ENCODE measurements at regions not wholly inside any gene's neighbourhood (a gene's known extent, or its start where the extent isn't known, plus 50 kb on each side); places are given as distances from the start of the nearest gene placed in this dataset.

- H3K36me3 ChIP-seq (ENCODE audit: control insufficient read depth in 2 of 2, insufficient read depth in 1 of 2, low read length in 2 of 2): no peaks in the 10 kb centered on the region
- ChIA-PET CTCF (no interaction called here), POLR2A (no interaction called here)
- no peaks in the 10 kb centered on the region for H3K9me3 ChIP-seq (ENCODE audit: control insufficient read depth, insufficient read depth, low read depth, low read length)
- no peak for TF ChIP-seq ZNF530 (tag by site-specific recombination; IDR thresholded peaks at IDR 0.05; ENCODE audit: low read depth)
- TF ChIP-seq, protein P1, sequence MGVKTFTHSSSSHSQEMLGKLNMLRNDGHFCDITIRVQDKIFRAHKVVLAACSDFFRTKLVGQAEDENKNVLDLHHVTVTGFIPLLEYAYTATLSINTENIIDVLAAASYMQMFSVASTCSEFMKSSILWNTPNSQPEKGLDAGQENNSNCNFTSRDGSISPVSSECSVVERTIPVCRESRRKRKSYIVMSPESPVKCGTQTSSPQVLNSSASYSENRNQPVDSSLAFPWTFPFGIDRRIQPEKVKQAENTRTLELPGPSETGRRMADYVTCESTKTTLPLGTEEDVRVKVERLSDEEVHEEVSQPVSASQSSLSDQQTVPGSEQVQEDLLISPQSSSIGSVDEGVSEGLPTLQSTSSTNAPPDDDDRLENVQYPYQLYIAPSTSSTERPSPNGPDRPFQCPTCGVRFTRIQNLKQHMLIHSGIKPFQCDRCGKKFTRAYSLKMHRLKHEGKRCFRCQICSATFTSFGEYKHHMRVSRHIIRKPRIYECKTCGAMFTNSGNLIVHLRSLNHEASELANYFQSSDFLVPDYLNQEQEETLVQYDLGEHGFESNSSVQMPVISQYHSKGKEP (tag by site-specific recombination; IDR thresholded peaks at IDR 0.05): no peak
- TF ChIP-seq ZNF768 (tag by site-specific recombination; IDR thresholded peaks at IDR 0.05): no peak
- no peak for TF ChIP-seq GLI4 (tag by site-specific recombination; IDR thresholded peaks at IDR 0.05)
- TF ChIP-seq, protein P2, sequence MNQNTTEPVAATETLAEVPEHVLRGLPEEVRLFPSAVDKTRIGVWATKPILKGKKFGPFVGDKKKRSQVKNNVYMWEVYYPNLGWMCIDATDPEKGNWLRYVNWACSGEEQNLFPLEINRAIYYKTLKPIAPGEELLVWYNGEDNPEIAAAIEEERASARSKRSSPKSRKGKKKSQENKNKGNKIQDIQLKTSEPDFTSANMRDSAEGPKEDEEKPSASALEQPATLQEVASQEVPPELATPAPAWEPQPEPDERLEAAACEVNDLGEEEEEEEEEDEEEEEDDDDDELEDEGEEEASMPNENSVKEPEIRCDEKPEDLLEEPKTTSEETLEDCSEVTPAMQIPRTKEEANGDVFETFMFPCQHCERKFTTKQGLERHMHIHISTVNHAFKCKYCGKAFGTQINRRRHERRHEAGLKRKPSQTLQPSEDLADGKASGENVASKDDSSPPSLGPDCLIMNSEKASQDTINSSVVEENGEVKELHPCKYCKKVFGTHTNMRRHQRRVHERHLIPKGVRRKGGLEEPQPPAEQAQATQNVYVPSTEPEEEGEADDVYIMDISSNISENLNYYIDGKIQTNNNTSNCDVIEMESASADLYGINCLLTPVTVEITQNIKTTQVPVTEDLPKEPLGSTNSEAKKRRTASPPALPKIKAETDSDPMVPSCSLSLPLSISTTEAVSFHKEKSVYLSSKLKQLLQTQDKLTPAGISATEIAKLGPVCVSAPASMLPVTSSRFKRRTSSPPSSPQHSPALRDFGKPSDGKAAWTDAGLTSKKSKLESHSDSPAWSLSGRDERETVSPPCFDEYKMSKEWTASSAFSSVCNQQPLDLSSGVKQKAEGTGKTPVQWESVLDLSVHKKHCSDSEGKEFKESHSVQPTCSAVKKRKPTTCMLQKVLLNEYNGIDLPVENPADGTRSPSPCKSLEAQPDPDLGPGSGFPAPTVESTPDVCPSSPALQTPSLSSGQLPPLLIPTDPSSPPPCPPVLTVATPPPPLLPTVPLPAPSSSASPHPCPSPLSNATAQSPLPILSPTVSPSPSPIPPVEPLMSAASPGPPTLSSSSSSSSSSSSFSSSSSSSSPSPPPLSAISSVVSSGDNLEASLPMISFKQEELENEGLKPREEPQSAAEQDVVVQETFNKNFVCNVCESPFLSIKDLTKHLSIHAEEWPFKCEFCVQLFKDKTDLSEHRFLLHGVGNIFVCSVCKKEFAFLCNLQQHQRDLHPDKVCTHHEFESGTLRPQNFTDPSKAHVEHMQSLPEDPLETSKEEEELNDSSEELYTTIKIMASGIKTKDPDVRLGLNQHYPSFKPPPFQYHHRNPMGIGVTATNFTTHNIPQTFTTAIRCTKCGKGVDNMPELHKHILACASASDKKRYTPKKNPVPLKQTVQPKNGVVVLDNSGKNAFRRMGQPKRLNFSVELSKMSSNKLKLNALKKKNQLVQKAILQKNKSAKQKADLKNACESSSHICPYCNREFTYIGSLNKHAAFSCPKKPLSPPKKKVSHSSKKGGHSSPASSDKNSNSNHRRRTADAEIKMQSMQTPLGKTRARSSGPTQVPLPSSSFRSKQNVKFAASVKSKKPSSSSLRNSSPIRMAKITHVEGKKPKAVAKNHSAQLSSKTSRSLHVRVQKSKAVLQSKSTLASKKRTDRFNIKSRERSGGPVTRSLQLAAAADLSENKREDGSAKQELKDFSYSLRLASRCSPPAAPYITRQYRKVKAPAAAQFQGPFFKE (tag by site-specific recombination; IDR thresholded peaks at IDR 0.05; ENCODE audit: borderline replicate concordance): no peak
- no peak for TF ChIP-seq HIC1 (tag by site-specific recombination; IDR thresholded peaks at IDR 0.05)
- TF ChIP-seq ZNF311 (tag by site-specific recombination; IDR thresholded peaks at IDR 0.05; ENCODE audit: borderline replicate concordance): no peak
- TF ChIP-seq SP7 (tag by site-specific recombination; IDR thresholded peaks at IDR 0.05): no peak
- TF ChIP-seq ZNF621 (tag by site-specific recombination; IDR thresholded peaks at IDR 0.05): no peak
- no peak for TF ChIP-seq ZNF830 (tag by site-specific recombination; IDR thresholded peaks at IDR 0.05; ENCODE audit: low read depth)
- no peak for TF ChIP-seq ZNF600 (tag by site-specific recombination; IDR thresholded peaks at IDR 0.05)
- TF ChIP-seq, protein P3, sequence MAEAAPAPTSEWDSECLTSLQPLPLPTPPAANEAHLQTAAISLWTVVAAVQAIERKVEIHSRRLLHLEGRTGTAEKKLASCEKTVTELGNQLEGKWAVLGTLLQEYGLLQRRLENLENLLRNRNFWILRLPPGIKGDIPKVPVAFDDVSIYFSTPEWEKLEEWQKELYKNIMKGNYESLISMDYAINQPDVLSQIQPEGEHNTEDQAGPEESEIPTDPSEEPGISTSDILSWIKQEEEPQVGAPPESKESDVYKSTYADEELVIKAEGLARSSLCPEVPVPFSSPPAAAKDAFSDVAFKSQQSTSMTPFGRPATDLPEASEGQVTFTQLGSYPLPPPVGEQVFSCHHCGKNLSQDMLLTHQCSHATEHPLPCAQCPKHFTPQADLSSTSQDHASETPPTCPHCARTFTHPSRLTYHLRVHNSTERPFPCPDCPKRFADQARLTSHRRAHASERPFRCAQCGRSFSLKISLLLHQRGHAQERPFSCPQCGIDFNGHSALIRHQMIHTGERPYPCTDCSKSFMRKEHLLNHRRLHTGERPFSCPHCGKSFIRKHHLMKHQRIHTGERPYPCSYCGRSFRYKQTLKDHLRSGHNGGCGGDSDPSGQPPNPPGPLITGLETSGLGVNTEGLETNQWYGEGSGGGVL (tag by site-specific recombination; IDR thresholded peaks at IDR 0.05): no peak
- no peaks in the 10 kb centered on the region for H3K4me1 ChIP-seq (ENCODE audit: control insufficient read depth, insufficient read depth, low read length)
- no peak overlapping the region for H3K4me3 ChIP-seq (ENCODE audit: low read depth, low read length)
- no peak overlapping the region for H3K27ac ChIP-seq (ENCODE audit: extremely low read depth, low read depth, low read length)
Measured at GRCh38 chr13:82947191-82947621, 935.1 kb downstream of the SLITRK1 start.

DNA sequence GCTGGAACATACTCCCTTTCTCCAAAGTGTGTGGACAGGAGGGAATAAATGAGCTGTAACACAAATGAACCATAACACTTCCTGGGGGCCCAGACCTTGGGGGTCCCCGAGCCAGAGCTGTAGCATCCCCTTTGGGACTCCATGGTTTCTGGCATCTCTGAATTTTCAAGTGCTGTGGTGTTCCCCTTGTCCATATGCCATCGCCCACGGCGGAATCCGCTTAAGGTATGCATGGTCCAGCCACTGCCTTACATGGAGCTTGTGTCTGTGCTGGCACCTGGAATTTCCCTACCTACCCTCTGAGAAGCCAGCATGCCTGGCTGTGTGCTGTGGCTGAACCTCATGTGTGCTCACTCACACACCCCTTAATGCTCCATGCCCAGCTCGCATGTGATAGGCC, 943.6 kb downstream of the SLITRK1 start:
- Histone ChIP-seq H3K9me3 (ENCODE audit: control insufficient read depth, insufficient read depth, low read depth, low read length) (no peaks in the 10 kb centered on the region), H3K36me3 (ENCODE audit: control insufficient read depth in 2 of 2, insufficient read depth in 1 of 2, low read length in 2 of 2) (no peaks in the 10 kb centered on the region), H3K4me3 (ENCODE audit: low read depth, low read length) (no peak overlapping the region), H3K4me1 (ENCODE audit: control insufficient read depth, insufficient read depth, low read length) (no peaks in the 10 kb centered on the region), H3K27ac (ENCODE audit: extremely low read depth, low read depth, low read length) (no peak overlapping the region)
- TF ChIP-seq, protein P4, sequence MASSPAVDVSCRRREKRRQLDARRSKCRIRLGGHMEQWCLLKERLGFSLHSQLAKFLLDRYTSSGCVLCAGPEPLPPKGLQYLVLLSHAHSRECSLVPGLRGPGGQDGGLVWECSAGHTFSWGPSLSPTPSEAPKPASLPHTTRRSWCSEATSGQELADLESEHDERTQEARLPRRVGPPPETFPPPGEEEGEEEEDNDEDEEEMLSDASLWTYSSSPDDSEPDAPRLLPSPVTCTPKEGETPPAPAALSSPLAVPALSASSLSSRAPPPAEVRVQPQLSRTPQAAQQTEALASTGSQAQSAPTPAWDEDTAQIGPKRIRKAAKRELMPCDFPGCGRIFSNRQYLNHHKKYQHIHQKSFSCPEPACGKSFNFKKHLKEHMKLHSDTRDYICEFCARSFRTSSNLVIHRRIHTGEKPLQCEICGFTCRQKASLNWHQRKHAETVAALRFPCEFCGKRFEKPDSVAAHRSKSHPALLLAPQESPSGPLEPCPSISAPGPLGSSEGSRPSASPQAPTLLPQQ (tag by site-specific recombination; IDR thresholded peaks at IDR 0.05): no peak
- no peak for TF ChIP-seq ZNF202 (tag by site-specific recombination; IDR thresholded peaks at IDR 0.05; ENCODE audit: borderline replicate concordance)
- ChIA-PET POLR2A (no interaction called here), CTCF (no interaction called here)
